ENCODE measurements at regions not wholly inside any gene's neighbourhood (a gene's known extent, or its start where the extent isn't known, plus 50 kb on each side); places are given as distances from the start of the nearest gene placed in this dataset.

DNA sequence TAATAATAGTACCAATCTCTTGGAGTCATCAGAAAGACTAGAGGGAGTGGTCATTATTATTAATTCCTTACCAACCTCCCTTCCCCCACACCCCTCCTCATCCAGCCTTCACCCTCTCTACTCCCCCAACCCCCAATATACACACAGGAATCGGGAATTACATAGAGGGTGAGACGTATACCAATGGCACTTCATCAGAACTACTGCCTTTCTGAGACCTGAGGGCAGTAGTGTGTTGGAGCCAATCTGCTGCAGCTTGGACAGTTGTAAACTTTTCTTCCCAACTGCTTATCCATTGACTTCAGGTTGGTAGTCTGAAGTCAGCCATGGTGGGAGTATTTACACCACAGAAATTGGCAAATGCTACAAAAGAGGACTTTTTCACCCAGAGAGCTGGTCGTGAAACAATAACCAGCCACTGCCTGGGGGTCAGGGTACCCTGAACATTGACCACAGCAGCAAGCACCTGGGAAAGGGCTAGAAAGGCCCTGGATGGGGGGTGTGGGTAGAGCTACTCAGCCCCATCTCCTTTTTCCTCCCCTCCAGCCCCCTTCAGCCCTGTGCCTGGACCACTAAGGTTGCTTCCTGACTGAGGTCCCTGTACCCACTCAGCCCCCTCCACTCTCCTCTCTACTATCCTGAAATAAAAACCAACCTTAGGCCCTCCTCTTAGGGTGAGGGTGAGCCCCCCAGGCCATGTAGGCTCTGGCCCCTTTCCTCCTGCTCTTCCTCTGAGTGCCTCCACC is 161.5 kb downstream of the MRPL14 start:
- TF ChIP-seq POLR2AphosphoS5 (IDR thresholded peaks at IDR 0.05; ENCODE audit: low read depth, low read length) (no peak), TAF1 (IDR thresholded peaks at IDR 0.05; ENCODE audit: borderline replicate concordance, low read depth, low read length) (no peak), CHD2 (IDR thresholded peaks at IDR 0.05; ENCODE audit: low read length, partially characterized antibody) (no peak), EP300 (IDR thresholded peaks at IDR 0.05; ENCODE audit: borderline replicate concordance in 1 of 2, low read depth in 1 of 2, low read length in 1 of 2) (no peak), JUND (IDR thresholded peaks at IDR 0.05) (no peak), EZH2phosphoT487 (IDR thresholded peaks at IDR 0.05; ENCODE audit: borderline replicate concordance, low read depth) (no peak), FOXJ3 (CRISPR knock-in tag; IDR thresholded peaks at IDR 0.05) (no peak), RAD21 (IDR thresholded peaks at IDR 0.05; ENCODE audit: low read length) (no peak)
- TF ChIP-seq, protein P1, sequence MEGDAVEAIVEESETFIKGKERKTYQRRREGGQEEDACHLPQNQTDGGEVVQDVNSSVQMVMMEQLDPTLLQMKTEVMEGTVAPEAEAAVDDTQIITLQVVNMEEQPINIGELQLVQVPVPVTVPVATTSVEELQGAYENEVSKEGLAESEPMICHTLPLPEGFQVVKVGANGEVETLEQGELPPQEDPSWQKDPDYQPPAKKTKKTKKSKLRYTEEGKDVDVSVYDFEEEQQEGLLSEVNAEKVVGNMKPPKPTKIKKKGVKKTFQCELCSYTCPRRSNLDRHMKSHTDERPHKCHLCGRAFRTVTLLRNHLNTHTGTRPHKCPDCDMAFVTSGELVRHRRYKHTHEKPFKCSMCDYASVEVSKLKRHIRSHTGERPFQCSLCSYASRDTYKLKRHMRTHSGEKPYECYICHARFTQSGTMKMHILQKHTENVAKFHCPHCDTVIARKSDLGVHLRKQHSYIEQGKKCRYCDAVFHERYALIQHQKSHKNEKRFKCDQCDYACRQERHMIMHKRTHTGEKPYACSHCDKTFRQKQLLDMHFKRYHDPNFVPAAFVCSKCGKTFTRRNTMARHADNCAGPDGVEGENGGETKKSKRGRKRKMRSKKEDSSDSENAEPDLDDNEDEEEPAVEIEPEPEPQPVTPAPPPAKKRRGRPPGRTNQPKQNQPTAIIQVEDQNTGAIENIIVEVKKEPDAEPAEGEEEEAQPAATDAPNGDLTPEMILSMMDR (IDR thresholded peaks at IDR 0.05), result no peak
- TF ChIP-seq, protein P2, sequence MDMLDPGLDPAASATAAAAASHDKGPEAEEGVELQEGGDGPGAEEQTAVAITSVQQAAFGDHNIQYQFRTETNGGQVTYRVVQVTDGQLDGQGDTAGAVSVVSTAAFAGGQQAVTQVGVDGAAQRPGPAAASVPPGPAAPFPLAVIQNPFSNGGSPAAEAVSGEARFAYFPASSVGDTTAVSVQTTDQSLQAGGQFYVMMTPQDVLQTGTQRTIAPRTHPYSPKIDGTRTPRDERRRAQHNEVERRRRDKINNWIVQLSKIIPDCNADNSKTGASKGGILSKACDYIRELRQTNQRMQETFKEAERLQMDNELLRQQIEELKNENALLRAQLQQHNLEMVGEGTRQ (IDR thresholded peaks at IDR 0.05; ENCODE audit: borderline replicate concordance, low read depth, low read length), result no peak

All from SK-N-SH (cell line).